ENCODE measurements at regions not wholly inside any gene's neighbourhood (a gene's known extent, or its start where the extent isn't known, plus 50 kb on each side); places are given as distances from the start of the nearest gene placed in this dataset.

- no peak for TF ChIP-seq CTCF (conservative IDR thresholded peaks at IDR 0.05; ENCODE audit: low read depth)
- POLR2A ChIA-PET (ENCODE audit: low non-redundant PET) = no interaction called here
- no peak overlapping the region for H3K27ac ChIP-seq
- DNase-seq (ENCODE audit: low spot score) = no peak
- CTCF ChIA-PET = no interaction called here
Observed at GRCh38 chr2:149739883-149740265, 152.3 kb upstream of the MMADHC start.

GRCh38 chr2:149739171-149739882 lies 151.8 kb upstream of the MMADHC start:
- CTCF ChIA-PET = no interaction called here
- H3K27ac ChIP-seq = no peak overlapping the region
- no peak for TF ChIP-seq CTCF (conservative IDR thresholded peaks at IDR 0.05; ENCODE audit: low read depth)
- POLR2A ChIA-PET (ENCODE audit: low non-redundant PET) = no interaction called here
- DNase-seq (ENCODE audit: low spot score) = no peak

GRCh38 chr2:149738767-149739166 lies 151.2 kb upstream of the MMADHC start:
- ChIA-PET CTCF (interaction anchor here (0.6 kb wide), 2 partner anchors 10 to 1974 kb away, joined by 3 to 5 read pairs; no protein-coding TSS in a partner anchor), POLR2A (ENCODE audit: low non-redundant PET) (no interaction called here)
- DNase-seq (ENCODE audit: low spot score) = no peak
- H3K27ac ChIP-seq = no peak overlapping the region
- TF ChIP-seq CTCF (conservative IDR thresholded peaks at IDR 0.05; ENCODE audit: low read depth) = no peak

- DNase-seq (ENCODE audit: low spot score) = no peak
- ChIA-PET POLR2A (ENCODE audit: low non-redundant PET) (no interaction called here), CTCF (no interaction called here)
Observed at GRCh38 chr2:149737896-149738295, 150.3 kb upstream of the MMADHC start.

GRCh38 chr2:149735237-149735958 lies 147.8 kb upstream of the MMADHC start:
- DNase-seq (ENCODE audit: low spot score) = no peak
- POLR2A ChIA-PET (ENCODE audit: low non-redundant PET) = no interaction called here
- CTCF ChIA-PET = no interaction called here
- no peak overlapping the region for H3K27ac ChIP-seq
- no peak for TF ChIP-seq CTCF (conservative IDR thresholded peaks at IDR 0.05; ENCODE audit: low read depth)

More at GRCh38 chr2:149737896-149738295, 150.3 kb upstream of the MMADHC start:
- no peak for TF ChIP-seq CTCF (conservative IDR thresholded peaks at IDR 0.05; ENCODE audit: low read depth)
- no peak overlapping the region for H3K27ac ChIP-seq

GRCh38 chr2:149733936-149734685 lies 146.5 kb upstream of the MMADHC start:
- CTCF ChIA-PET = no interaction called here
- POLR2A ChIA-PET (ENCODE audit: low non-redundant PET) = no interaction called here
- no peak for TF ChIP-seq CTCF (conservative IDR thresholded peaks at IDR 0.05; ENCODE audit: low read depth)
- peak; percentile 62 for DNase-seq (ENCODE audit: low spot score)
- no peak overlapping the region for H3K27ac ChIP-seq

Data from RWPE1 (cell line).